H1 (cell line): ENCODE measurements at regions not wholly inside any gene's neighbourhood (a gene's known extent, or its start where the extent isn't known, plus 50 kb on each side); places are given as distances from the start of the nearest gene placed in this dataset.

Source experiments
- CTCF ChIA-PET: fragments of 300-600 bp; sonication (Branson Sonifier 250); formaldehyde crosslinking; loops from one replicate; lab custom pipeline; 2021; ENCODE audit not compliant: partially characterized antibody; lab: Charles Lee
- POLR2A ChIA-PET: fragments of 300-600 bp; sonication (Branson Sonifier 250); formaldehyde crosslinking; loops from one replicate; lab custom pipeline; 2021; ENCODE audit warnings: inconsistent platforms; ENCODE audit not compliant: partially characterized antibody; lab: Charles Lee
- DNase-seq, 2 experiments: peaks; one replicate each; pipeline versions ENCODE4 v3.0.0 to v3.0.0-alpha.2; 2010 to 2022; ENCODE audit warnings: low spot score in 2 of 2, low read depth in 1 of 2, mixed read lengths in 1 of 2
- FAIRE-seq: peaks from 2 replicates; lab custom pipeline; 2011; peaks lifted over from hg19 to GRCh38; lab: Jason Lieb, UNC
- H2AFZ ChIP-seq: 2 replicates; pipeline ENCODE4 v1.8.1; 2012; ENCODE audit warnings: low read length, inconsistent platforms
- H2AK5ac ChIP-seq: 2 replicates; pipeline ENCODE4 v1.6.1; 2013; ENCODE audit warnings: low read depth, low read length
- H2BK120ac ChIP-seq: replicated peaks from 2 replicates; pipeline ENCODE3; 2013; ENCODE audit warnings: low read depth, low read length, inconsistent platforms
- H2BK12ac ChIP-seq: 2 replicates; pipeline ENCODE4 v1.6.1; 2013; ENCODE audit warnings: low read depth, low read length
- H2BK15ac ChIP-seq: 2 replicates; pipeline ENCODE4 v1.6.1; 2013; ENCODE audit warnings: low read length
- H2BK20ac ChIP-seq: 2 replicates; pipeline ENCODE4 v1.6.1; 2013; ENCODE audit warnings: low read length
- H2BK5ac ChIP-seq: 2 replicates; pipeline ENCODE4 v1.6.1; 2013; ENCODE audit warnings: low read depth, low read length
- H3K14ac ChIP-seq: 2 replicates; pipeline ENCODE4 v1.6.1; 2013; ENCODE audit warnings: inconsistent platforms; ENCODE audit not compliant: insufficient read length
- H3K18ac ChIP-seq: 2 replicates; pipeline ENCODE4 v1.6.1; 2013; ENCODE audit warnings: low read length; ENCODE audit errors: extremely low read depth
- H3K23ac ChIP-seq: 2 replicates; pipeline ENCODE4 v1.6.1; 2013; ENCODE audit warnings: inconsistent platforms; ENCODE audit not compliant: insufficient read length
- H3K23me2 ChIP-seq: 2 replicates; pipeline ENCODE4 v1.6.1; 2013; ENCODE audit warnings: low read depth, low read length
- H3K27ac ChIP-seq: 2 replicates; pipeline ENCODE4 v1.6.1; 2011; ENCODE audit warnings: low read depth, low read length, inconsistent platforms
- H3K27me3 ChIP-seq, 4 experiments: replicated peaks in 1 of 4; 1 replicate in 1 of 4; 2 replicates in 3 of 4; pipeline versions ENCODE4 v1.6.1 to v1.8.1; 2011 to 2013; ENCODE audit warnings: low read length in 3 of 4, mild to moderate bottlenecking in 3 of 4, inconsistent platforms in 2 of 4, mixed read lengths in 2 of 4, moderate library complexity in 1 of 4; ENCODE audit not compliant: control insufficient read depth in 3 of 4, insufficient read depth in 3 of 4; ENCODE audit errors: extremely low read depth in 1 of 4
- H3K36me3 ChIP-seq, 4 experiments: 2 replicates each; pipeline versions ENCODE4 v1.6.1 to v1.8.1; 2011 to 2013; ENCODE audit warnings: mild to moderate bottlenecking in 4 of 4, low read length in 3 of 4, moderate library complexity in 2 of 4, control low read depth in 1 of 4, inconsistent platforms in 1 of 4; ENCODE audit not compliant: insufficient read depth in 4 of 4, control insufficient read depth in 2 of 4
- H3K4ac ChIP-seq: replicated peaks from 2 replicates; pipeline ENCODE3; 2013; ENCODE audit warnings: low read length, low read depth, mixed read lengths, inconsistent platforms; ENCODE audit not compliant: insufficient read length
- H3K4me1 ChIP-seq, 4 experiments: replicated peaks in 1 of 4; 1 replicate in 1 of 4; 2 replicates in 3 of 4; pipeline versions ENCODE4 v1.6.1 to v1.8.1; 2011 to 2013; ENCODE audit warnings: low read length in 3 of 4, inconsistent platforms in 2 of 4, mixed read lengths in 1 of 4; ENCODE audit not compliant: insufficient read depth in 4 of 4, control insufficient read depth in 3 of 4
- H3K4me2 ChIP-seq, 2 experiments: 2 replicates each; pipeline versions ENCODE4 v1.6.1 to v1.8.1; 2011 to 2013; ENCODE audit warnings: low read depth in 2 of 2, low read length in 2 of 2, control low read depth in 1 of 2, inconsistent platforms in 1 of 2, mild to moderate bottlenecking in 1 of 2; ENCODE audit not compliant: insufficient read depth in 1 of 2
- H3K4me3 ChIP-seq, 4 experiments: fragments of 200-600, 300-600 bp in 1 of 4; sonication (generic), shearing (Covaris generic), sonication (Bioruptor Twin) in 1 of 4; 2 replicates each; pipeline versions ENCODE4 v1.5.1 to v1.8.1; 2011 to 2016; ENCODE audit warnings: low read length in 4 of 4, low read depth in 3 of 4, control low read depth in 2 of 4, inconsistent platforms in 2 of 4, mild to moderate bottlenecking in 2 of 4, mixed read lengths in 1 of 4, moderate library complexity in 1 of 4; ENCODE audit not compliant: insufficient read depth in 2 of 4; ENCODE audit errors: extremely low read depth in 1 of 4
- H3K56ac ChIP-seq: replicated peaks from 2 replicates; pipeline ENCODE3; 2013; ENCODE audit warnings: low read depth, mild to moderate bottlenecking, mixed read lengths, low read length, inconsistent platforms; ENCODE audit not compliant: insufficient read length
- H3K79me1 ChIP-seq: 2 replicates; pipeline ENCODE4 v1.6.1; 2013; ENCODE audit warnings: low read depth, low read length, control low read depth
- H3K79me2 ChIP-seq, 2 experiments: 2 replicates each; pipeline versions ENCODE4 v1.6.1 to v1.8.1; 2012 to 2013; ENCODE audit warnings: low read length in 2 of 2, mild to moderate bottlenecking in 2 of 2, inconsistent platforms in 1 of 2; ENCODE audit not compliant: insufficient read depth in 2 of 2, control insufficient read depth in 1 of 2
- H3K9ac ChIP-seq, 4 experiments: replicated peaks in 1 of 4; 1 replicate in 1 of 4; 2 replicates in 3 of 4; pipeline versions ENCODE4 v1.6.1 to v1.8.1; 2011 to 2013; ENCODE audit warnings: low read depth in 3 of 4, low read length in 3 of 4, control low read depth in 2 of 4, mild to moderate bottlenecking in 2 of 4, moderate library complexity in 2 of 4, inconsistent platforms in 1 of 4; ENCODE audit errors: extremely low read depth in 1 of 4
- H3K9me3 ChIP-seq, 2 experiments: 2 replicates each; pipeline versions ENCODE4 v1.6.1 to v1.8.1; 2012 to 2013; ENCODE audit warnings: mild to moderate bottlenecking in 2 of 2, moderate library complexity in 2 of 2, control low read depth in 1 of 2, inconsistent platforms in 1 of 2, low read depth in 1 of 2, low read length in 1 of 2, mixed read lengths in 1 of 2; ENCODE audit not compliant: insufficient read depth in 2 of 2
- H4K20me1 ChIP-seq, 2 experiments: replicated peaks in 1 of 2; 2 replicates each; pipeline versions ENCODE3 to v1.8.1; 2011 to 2013; ENCODE audit warnings: inconsistent platforms in 2 of 2, low read length in 2 of 2, mild to moderate bottlenecking in 1 of 2; ENCODE audit not compliant: insufficient read depth in 2 of 2, control insufficient read depth in 1 of 2
- H4K5ac ChIP-seq: 2 replicates; pipeline ENCODE4 v1.6.1; 2013; ENCODE audit warnings: low read length, low read depth, mixed read lengths, inconsistent platforms; ENCODE audit not compliant: insufficient read length
- H4K8ac ChIP-seq: 2 replicates; pipeline ENCODE4 v1.8.0; 2013; ENCODE audit warnings: mild to moderate bottlenecking, moderate library complexity, low read length, inconsistent platforms; ENCODE audit not compliant: insufficient read depth; ENCODE audit errors: extremely low read depth
- H4K91ac ChIP-seq: replicated peaks from 2 replicates; pipeline ENCODE3; 2013; ENCODE audit warnings: low read length, mixed read lengths, inconsistent platforms; ENCODE audit not compliant: insufficient read length
- ASH2L ChIP-seq: fragments of 200-600, 300-600 bp; sonication (generic); IDR thresholded peaks from one replicate; pipeline ENCODE4 v1.7.1; 2017; ENCODE audit warnings: low read length
- CBX5 ChIP-seq: fragments of 300-800, 300-1000 bp; sonication (generic); IDR thresholded peaks from 2 replicates; pipeline ENCODE4 v1.7.1; 2016; ENCODE audit warnings: antibody characterized with exemption, low read length, low read depth
- CBX8 ChIP-seq: fragments of 300-800, 300-1000 bp; sonication (generic); IDR thresholded peaks from 2 replicates; pipeline ENCODE4 v1.7.1; 2016; ENCODE audit warnings: low read depth, low read length, borderline replicate concordance
- CTBP2 ChIP-seq: IDR thresholded peaks from 2 replicates; pipeline ENCODE4 v1.7.0; 2011; ENCODE audit warnings: borderline replicate concordance, mild to moderate bottlenecking, moderate library complexity, mixed read lengths, low read length; ENCODE audit not compliant: insufficient read depth, insufficient read length
- HDAC6 ChIP-seq: IDR thresholded peaks from one replicate; pipeline ENCODE4 v1.7.1; 2012; ENCODE audit warnings: low read depth, mild to moderate bottlenecking, inconsistent platforms, low read length, moderate library complexity
- KDM4A ChIP-seq: IDR thresholded peaks from one replicate; pipeline ENCODE4 v1.7.1; 2012; ENCODE audit warnings: low read depth, mild to moderate bottlenecking, moderate library complexity, low read length, inconsistent platforms; ENCODE audit not compliant: severe bottlenecking
- NANOG ChIP-seq: IDR thresholded peaks from 2 replicates; pipeline ENCODE4 v1.6.1; 2011; ENCODE audit warnings: low read length, low read depth, mild to moderate bottlenecking, inconsistent platforms; ENCODE audit not compliant: insufficient read depth, poor library complexity, severe bottlenecking
- POLR2AphosphoS5 ChIP-seq: IDR thresholded peaks from 2 replicates; pipeline ENCODE4 v1.6.1; 2011; ENCODE audit warnings: low read depth, low read length
- RXRA ChIP-seq: IDR thresholded peaks from 2 replicates; pipeline ENCODE4 v1.6.1; 2011; ENCODE audit warnings: low read depth, mild to moderate bottlenecking, low read length, moderate library complexity; ENCODE audit not compliant: insufficient read depth
- SP2 ChIP-seq: IDR thresholded peaks from 2 replicates; pipeline ENCODE4 v1.6.1; 2012; ENCODE audit warnings: mild to moderate bottlenecking, low read length, inconsistent platforms
- SP4 ChIP-seq: IDR thresholded peaks from 2 replicates; pipeline ENCODE4 v1.6.1; 2012; ENCODE audit warnings: low read length, inconsistent platforms
- SUZ12 ChIP-seq: fragments of 200-600 bp; sonication (generic); IDR thresholded peaks from 2 replicates; pipeline ENCODE4 v1.6.1; 2012; ENCODE audit warnings: mild to moderate bottlenecking, inconsistent platforms, low read length, moderate library complexity, mixed read lengths
- TAF7 ChIP-seq: optimal IDR thresholded peaks from 2 replicates; pipeline ENCODE3; 2011; ENCODE audit warnings: low read depth, mild to moderate bottlenecking, inconsistent platforms, low read length, moderate library complexity, borderline replicate concordance
- WGBS, 2 experiments: shearing (Covaris generic) in 1 of 2; methylation state at CpG; one replicate each; pipeline versions ENCODE4 v1.1.6 to v1.1.7; 2013 to 2015; ENCODE audit warnings: low lambda C conversion rate in 2 of 2, mixed read lengths in 2 of 2, inconsistent platforms in 1 of 2, low coverage in 1 of 2, missing lambda C conversion rate in 1 of 2; ENCODE audit not compliant: insufficient replicate concordance in 2 of 2, insufficient coverage in 1 of 2, insufficient read length in 1 of 2; ENCODE audit errors: extremely low coverage in 1 of 2, missing lambda C conversion rate in 1 of 2; 5-methylcytosine and 5-hydroxymethylcytosine counted together

GRCh38 chr19:28857967-28858366 is 355.0 kb downstream of the UQCRFS1 start:
- no peak overlapping the region for H4K5ac ChIP-seq
- peaks cover 0 to 4% of the 10 kb centered on the region in 2 experiments; a peak in 1 of 4 replicates for H3K9me3 ChIP-seq
- no peak overlapping the region for H2BK20ac ChIP-seq
- no peak overlapping the region for H4K8ac ChIP-seq
- no peak for FAIRE-seq
- no peaks in the 10 kb centered on the region for H3K79me2 ChIP-seq
- no peaks in the 10 kb centered on the region for H3K4me1 ChIP-seq
- H4K20me1 ChIP-seq, result no peaks in the 10 kb centered on the region
- H3K4ac ChIP-seq, result no peak overlapping the region
- no peak for DNase-seq
- no peaks in the 10 kb centered on the region; a peak in 1 of 7 replicates for H3K27me3 ChIP-seq
- H3K4me3 ChIP-seq, result no peak overlapping the region
- no peak overlapping the region for H3K56ac ChIP-seq
- H4K91ac ChIP-seq, result no peak overlapping the region
- no peak overlapping the region for H3K4me2 ChIP-seq
- no peak overlapping the region for H3K14ac ChIP-seq
- 0 out of 2 replicates have a peak overlapping the region, but pooled peaks have one; percentile 22 for H2BK15ac ChIP-seq
- no peaks in the 10 kb centered on the region for H3K23me2 ChIP-seq
- H3K36me3 ChIP-seq, result no peaks in the 10 kb centered on the region
- no peak overlapping the region; the same call in 1 of the 2 replicates for H2BK12ac ChIP-seq
- H3K27ac ChIP-seq, result no peak overlapping the region
- H3K9ac ChIP-seq, result no peak overlapping the region
- ChIA-PET CTCF (interaction anchor here (0.6 to 2.1 kb wide), 7 partner anchors 9 to 130 kb away, joined by 3 to 12 read pairs (median 4); no protein-coding TSS in a partner anchor), POLR2A (no interaction called here)
- H3K23ac ChIP-seq, result no peak overlapping the region
- WGBS, 2 experiments, result 82% methylated on average over 3 of the region's 3 CpGs; no CpG with 5 or more reads in 1 of the 2 experiments
- TF ChIP-seq HDAC6, result no peak
- no peak for TF ChIP-seq NANOG
- no peak for TF ChIP-seq SUZ12
- TF ChIP-seq CTBP2, result no peak
- no peak for TF ChIP-seq POLR2AphosphoS5
- no peak for TF ChIP-seq KDM4A
- TF ChIP-seq CBX5, result no peak
- TF ChIP-seq ASH2L, result no peak
- TF ChIP-seq CBX8, result no peak
- no peak for TF ChIP-seq RXRA
- TF ChIP-seq SP2, result no peak
- TF ChIP-seq TAF7, result no peak
- no peak for TF ChIP-seq SP4
- H2AFZ ChIP-seq, result no peak overlapping the region
- H2BK120ac ChIP-seq, result no peak overlapping the region
- H2AK5ac ChIP-seq, result no peak overlapping the region
- H3K18ac ChIP-seq, result no peak overlapping the region
- H3K79me1 ChIP-seq, result no peaks in the 10 kb centered on the region
- no peak overlapping the region for H2BK5ac ChIP-seq
